ENCODE measurements at regions not wholly inside any gene's neighbourhood (a gene's known extent, or its start where the extent isn't known, plus 50 kb on each side); places are given as distances from the start of the nearest gene placed in this dataset.

DNA sequence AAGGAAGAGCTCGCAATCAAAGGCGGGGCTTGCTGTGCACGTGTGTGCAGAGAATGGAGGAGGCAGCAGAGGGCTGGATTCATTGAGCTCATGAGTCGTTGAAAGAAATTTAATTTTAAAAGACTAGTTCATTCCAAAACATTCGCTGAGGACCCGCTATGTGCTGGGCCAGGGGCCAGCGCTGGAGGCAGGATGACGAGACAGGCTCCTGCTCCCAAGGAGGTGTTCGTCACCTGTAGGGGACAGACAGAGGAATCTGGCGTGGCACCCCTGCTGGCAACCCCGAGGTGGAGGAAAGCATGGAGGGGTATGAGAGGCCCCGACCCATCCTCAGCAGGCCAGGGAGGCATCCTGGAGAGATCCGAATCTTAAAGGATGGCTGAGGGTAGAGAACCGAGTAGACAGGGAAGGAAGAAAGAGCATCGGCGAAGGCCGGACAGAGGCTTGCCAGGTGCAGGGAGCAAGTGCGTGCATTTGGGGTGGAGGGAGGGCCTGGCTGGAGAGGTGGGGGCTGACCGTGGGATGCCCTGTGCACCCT is 96.4 kb downstream of the CPZ start:
- TF ChIP-seq, protein P1, sequence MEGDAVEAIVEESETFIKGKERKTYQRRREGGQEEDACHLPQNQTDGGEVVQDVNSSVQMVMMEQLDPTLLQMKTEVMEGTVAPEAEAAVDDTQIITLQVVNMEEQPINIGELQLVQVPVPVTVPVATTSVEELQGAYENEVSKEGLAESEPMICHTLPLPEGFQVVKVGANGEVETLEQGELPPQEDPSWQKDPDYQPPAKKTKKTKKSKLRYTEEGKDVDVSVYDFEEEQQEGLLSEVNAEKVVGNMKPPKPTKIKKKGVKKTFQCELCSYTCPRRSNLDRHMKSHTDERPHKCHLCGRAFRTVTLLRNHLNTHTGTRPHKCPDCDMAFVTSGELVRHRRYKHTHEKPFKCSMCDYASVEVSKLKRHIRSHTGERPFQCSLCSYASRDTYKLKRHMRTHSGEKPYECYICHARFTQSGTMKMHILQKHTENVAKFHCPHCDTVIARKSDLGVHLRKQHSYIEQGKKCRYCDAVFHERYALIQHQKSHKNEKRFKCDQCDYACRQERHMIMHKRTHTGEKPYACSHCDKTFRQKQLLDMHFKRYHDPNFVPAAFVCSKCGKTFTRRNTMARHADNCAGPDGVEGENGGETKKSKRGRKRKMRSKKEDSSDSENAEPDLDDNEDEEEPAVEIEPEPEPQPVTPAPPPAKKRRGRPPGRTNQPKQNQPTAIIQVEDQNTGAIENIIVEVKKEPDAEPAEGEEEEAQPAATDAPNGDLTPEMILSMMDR (IDR thresholded peaks at IDR 0.05; ENCODE audit: low read depth, low read length): no peak
- in situ Hi-C loops (cut with HindIII; ENCODE audit: low sequenced_read_pairs): no loop called here
- no peak for DNase-seq (ENCODE audit: low read depth, low spot score)
- H3K4me3 ChIP-seq (ENCODE audit: low read depth, low read length): no peak overlapping the region

DNA sequence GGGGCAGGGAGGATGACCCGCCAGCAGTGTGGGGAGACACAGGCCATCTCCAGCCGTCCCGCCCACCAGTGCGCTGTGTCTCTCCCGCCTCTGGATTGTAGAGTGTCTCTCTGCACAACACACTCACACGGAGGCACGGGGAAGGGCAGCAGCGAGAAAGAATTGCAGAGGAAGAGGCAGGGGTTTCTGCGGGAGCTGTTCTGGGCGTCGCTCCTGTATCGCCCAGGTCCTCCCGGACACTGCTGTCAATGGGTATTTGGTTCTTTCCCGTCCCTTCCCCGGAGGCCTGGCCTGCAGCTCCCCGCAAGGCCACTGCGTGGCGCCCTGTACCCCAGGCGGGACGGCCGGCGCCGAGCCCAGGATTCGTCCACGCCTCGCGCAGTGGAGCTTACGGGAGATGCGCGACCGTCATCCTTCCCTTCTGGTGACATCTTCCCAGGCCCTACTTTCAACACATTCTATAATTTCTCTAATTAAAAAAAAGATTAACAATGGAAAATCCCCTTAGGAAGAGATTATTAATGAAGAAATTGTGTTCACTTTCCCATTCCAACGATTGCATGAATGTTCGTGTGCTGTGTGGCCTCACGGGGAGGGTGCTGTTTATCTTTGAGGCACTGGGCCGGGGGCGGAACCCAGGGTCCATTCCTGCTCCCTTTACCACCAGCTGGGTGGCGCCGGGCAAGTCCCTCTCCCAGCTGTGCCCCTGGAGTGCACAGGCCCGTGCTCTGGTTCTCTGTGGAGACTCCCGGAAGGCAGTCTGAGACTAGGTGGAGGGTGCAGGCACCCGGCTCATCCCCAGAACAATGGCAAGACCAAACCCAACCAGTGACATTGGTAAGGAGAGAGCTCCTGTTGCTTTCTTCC is 95.7 kb downstream of the CPZ start:
- DNase-seq (ENCODE audit: low read depth, low spot score): no peak
- no peak overlapping the region for H3K4me3 ChIP-seq (ENCODE audit: low read depth, low read length)
- in situ Hi-C loops (cut with HindIII; ENCODE audit: low sequenced_read_pairs): no loop called here
- TF ChIP-seq, protein P1 (IDR thresholded peaks at IDR 0.05; ENCODE audit: low read depth, low read length): peak; percentile 46

DNA sequence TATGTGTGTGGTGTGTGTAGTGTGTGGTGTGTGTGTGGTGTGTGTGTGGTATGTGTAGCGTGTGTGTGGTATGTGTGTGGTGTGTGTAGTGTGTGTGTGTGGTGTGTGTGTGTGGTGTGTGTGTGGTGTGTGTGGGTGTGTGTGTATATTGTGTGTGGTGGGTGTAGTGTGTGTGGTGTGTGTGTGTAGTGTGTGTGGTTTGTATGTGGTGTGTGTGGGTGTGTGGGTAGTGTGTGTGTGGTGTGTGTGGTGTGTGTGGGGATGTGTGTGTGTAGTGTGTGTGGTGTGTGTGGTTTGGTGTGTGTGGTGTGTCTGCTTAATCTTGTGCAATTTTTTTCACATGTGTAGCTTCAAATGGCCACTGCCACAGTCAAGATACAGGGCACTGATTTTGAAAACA is 94.5 kb downstream of the CPZ start:
- no peak for DNase-seq (ENCODE audit: low read depth, low spot score)
- H3K4me3 ChIP-seq (ENCODE audit: low read depth, low read length): no peak overlapping the region
- in situ Hi-C loops (cut with HindIII; ENCODE audit: low sequenced_read_pairs): no loop called here
- TF ChIP-seq, protein P1 (IDR thresholded peaks at IDR 0.05; ENCODE audit: low read depth, low read length): no peak

DNA sequence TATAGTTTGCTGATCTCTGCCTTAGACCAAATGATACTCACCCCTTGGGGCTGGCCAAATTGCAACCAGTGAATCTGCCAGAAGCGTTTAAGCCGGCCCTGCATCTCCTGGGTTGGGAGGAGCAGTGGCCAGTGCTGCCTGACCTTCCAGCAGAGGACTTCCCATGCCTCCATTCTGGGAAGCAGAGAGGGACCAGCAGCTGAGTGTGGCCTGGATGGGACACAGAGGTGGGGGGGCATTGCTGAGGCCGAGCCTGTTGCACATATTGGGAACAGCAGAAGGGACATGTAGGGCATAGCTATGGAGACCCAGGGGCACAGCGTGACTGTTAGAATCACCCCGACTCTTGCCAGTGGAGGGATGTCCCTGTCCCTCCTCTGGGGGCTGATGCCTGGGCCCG is 93.3 kb downstream of the CPZ start:
- no peak for DNase-seq (ENCODE audit: low read depth, low spot score)
- in situ Hi-C loops (cut with HindIII; ENCODE audit: low sequenced_read_pairs): no loop called here

DNA sequence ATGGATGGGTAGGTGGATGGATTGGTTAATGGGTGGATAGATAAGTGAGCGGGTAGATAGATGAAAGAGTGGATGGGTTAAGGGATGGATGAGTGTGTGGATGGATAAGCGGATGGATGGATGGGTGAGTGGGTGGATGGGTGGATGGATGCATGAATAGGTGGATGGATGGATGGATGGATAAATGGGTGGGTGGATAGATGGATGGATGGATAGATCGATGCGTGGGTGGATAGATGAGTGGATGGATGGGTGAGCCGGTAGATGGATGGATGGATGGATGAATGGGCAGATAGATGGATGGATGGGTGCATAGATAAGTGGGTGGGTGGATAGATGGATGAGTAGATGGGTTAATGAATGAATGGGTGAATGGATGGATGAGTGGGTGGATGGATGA is 90.9 kb downstream of the CPZ start:
- no peak for DNase-seq (ENCODE audit: low read depth, low spot score)
- in situ Hi-C loops (cut with HindIII; ENCODE audit: low sequenced_read_pairs): no loop called here
- TF ChIP-seq, protein P1 (IDR thresholded peaks at IDR 0.05; ENCODE audit: low read depth, low read length): no peak
- no peak overlapping the region for H3K4me3 ChIP-seq (ENCODE audit: low read depth, low read length)

More for the DNA sequence above, 93.3 kb downstream of the CPZ start:
- H3K4me3 ChIP-seq (ENCODE audit: low read depth, low read length): no peak overlapping the region
- TF ChIP-seq, protein P1 (IDR thresholded peaks at IDR 0.05; ENCODE audit: low read depth, low read length): no peak

DNA sequence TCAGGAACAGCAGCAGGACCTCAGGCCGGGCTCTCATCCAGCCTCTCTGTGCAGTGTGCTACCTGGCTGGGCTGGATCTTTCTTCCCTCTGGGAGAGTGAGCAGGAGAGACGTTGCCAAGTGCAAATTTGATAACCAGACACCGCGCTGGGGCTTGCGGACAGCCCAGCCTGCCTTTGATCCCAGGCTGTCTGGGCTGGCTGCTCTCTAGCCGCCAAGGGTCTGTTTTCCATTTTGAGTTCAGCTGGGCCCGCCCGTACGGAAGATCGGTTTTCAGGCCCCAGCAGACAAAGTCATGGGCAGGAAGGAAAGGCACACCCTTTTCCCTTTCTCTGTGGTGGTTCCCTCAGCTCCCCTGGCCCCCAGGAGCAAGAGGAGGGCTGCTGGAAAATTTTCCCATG is 90.2 kb downstream of the CPZ start:
- TF ChIP-seq, protein P1 (IDR thresholded peaks at IDR 0.05; ENCODE audit: low read depth, low read length): no peak
- in situ Hi-C loops (cut with HindIII; ENCODE audit: low sequenced_read_pairs): no loop called here
- DNase-seq (ENCODE audit: low read depth, low spot score): no peak
- H3K4me3 ChIP-seq (ENCODE audit: low read depth, low read length): no peak overlapping the region

Data from astrocyte of the spinal cord (primary cell).